ENCODE measurements at regions not wholly inside any gene's neighbourhood (a gene's known extent, or its start where the extent isn't known, plus 50 kb on each side); places are given as distances from the start of the nearest gene placed in this dataset.
A peak's percentile ranks its signal among the peaks of the same experiment; 100 is the strongest.

DNA sequence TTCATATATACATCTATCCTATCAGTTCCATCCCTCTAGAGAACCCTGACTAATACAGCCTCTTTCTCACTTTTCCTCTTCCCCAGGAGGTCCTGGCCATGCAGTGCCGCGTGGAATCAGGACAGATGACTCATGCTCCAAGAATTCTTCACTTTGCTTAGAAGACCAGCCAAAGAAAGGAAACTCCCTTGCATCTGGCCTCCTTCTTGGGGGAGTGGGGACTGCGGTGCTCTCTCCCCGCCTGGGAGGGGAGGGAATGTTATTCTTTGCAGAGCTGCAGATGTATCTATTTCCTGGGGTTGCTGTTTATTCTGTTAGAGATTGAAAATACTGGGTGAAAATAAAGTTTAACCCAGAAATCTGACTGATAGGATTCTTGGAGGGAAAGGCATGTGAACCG is 111.5 kb upstream of the SH3BP4 start:
- ATAC-seq: peak; percentile 85
- Mint-ChIP-seq H3K27me3 (ENCODE audit: low read depth) (no peaks in the 10 kb centered on the region; the same call in 1 of the 2 replicates), H3K36me3 (no peaks in the 10 kb centered on the region), H3K4me1 (peaks cover 22% of the 10 kb centered on the region), H3K4me3 (no peak overlapping the region), H3K9me3 (no peaks in the 10 kb centered on the region), H3K27ac (no peak overlapping the region)
- CTCF ChIA-PET: interaction anchor here (1.0 kb wide), 1 partner anchor 259 kb away, joined by 3 read pairs; no protein-coding TSS in a partner anchor
- TF ChIP-seq SMAD3 (CRISPR knock-in tag; IDR thresholded peaks at IDR 0.05; ENCODE audit: borderline replicate concordance): no peak
- peak; percentile 48; the same call in 1 of the 2 replicates for TF ChIP-seq TEAD1 (CRISPR knock-in tag; IDR thresholded peaks at IDR 0.05)
- POLR2A ChIA-PET: no interaction called here
- peak; percentile 20 for DNase-seq (ENCODE audit: low spot score)

DNA sequence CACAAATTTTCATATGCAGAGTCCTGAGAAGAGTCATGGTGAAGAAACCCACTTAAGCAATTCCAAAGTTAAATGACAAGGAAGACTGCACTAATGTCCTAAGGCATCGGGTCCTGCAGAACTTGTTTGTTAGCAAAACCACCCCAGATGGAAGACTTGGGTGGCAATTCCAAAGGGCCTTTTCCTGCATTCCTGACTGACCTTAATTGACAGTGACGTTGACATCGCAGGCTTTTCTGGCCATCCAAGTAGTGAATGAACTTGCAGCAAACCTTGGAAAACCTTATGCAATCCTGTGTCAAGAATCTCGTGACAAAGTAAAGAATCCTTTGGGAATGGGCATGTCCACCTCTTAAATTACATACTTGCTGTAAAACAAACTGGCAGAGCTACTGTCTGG is 112.5 kb upstream of the SH3BP4 start:
- H3K4me1 Mint-ChIP-seq: peaks cover 22% of the 10 kb centered on the region
- no peak for TF ChIP-seq FOXK1 (CRISPR knock-in tag; IDR thresholded peaks at IDR 0.05)
- TF ChIP-seq, protein P1, sequence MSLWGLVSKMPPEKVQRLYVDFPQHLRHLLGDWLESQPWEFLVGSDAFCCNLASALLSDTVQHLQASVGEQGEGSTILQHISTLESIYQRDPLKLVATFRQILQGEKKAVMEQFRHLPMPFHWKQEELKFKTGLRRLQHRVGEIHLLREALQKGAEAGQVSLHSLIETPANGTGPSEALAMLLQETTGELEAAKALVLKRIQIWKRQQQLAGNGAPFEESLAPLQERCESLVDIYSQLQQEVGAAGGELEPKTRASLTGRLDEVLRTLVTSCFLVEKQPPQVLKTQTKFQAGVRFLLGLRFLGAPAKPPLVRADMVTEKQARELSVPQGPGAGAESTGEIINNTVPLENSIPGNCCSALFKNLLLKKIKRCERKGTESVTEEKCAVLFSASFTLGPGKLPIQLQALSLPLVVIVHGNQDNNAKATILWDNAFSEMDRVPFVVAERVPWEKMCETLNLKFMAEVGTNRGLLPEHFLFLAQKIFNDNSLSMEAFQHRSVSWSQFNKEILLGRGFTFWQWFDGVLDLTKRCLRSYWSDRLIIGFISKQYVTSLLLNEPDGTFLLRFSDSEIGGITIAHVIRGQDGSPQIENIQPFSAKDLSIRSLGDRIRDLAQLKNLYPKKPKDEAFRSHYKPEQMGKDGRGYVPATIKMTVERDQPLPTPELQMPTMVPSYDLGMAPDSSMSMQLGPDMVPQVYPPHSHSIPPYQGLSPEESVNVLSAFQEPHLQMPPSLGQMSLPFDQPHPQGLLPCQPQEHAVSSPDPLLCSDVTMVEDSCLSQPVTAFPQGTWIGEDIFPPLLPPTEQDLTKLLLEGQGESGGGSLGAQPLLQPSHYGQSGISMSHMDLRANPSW (CRISPR knock-in tag; conservative IDR thresholded peaks at IDR 0.05; ENCODE audit: low read depth): no peak
- no peak for TF ChIP-seq GABPB1 (CRISPR knock-in tag; IDR thresholded peaks at IDR 0.05)
- no peak for TF ChIP-seq NFATC4 (CRISPR knock-in tag; IDR thresholded peaks at IDR 0.05)
- TF ChIP-seq ELF4 (CRISPR knock-in tag; IDR thresholded peaks at IDR 0.05; ENCODE audit: low read depth): no peak
- TF ChIP-seq, protein P2, sequence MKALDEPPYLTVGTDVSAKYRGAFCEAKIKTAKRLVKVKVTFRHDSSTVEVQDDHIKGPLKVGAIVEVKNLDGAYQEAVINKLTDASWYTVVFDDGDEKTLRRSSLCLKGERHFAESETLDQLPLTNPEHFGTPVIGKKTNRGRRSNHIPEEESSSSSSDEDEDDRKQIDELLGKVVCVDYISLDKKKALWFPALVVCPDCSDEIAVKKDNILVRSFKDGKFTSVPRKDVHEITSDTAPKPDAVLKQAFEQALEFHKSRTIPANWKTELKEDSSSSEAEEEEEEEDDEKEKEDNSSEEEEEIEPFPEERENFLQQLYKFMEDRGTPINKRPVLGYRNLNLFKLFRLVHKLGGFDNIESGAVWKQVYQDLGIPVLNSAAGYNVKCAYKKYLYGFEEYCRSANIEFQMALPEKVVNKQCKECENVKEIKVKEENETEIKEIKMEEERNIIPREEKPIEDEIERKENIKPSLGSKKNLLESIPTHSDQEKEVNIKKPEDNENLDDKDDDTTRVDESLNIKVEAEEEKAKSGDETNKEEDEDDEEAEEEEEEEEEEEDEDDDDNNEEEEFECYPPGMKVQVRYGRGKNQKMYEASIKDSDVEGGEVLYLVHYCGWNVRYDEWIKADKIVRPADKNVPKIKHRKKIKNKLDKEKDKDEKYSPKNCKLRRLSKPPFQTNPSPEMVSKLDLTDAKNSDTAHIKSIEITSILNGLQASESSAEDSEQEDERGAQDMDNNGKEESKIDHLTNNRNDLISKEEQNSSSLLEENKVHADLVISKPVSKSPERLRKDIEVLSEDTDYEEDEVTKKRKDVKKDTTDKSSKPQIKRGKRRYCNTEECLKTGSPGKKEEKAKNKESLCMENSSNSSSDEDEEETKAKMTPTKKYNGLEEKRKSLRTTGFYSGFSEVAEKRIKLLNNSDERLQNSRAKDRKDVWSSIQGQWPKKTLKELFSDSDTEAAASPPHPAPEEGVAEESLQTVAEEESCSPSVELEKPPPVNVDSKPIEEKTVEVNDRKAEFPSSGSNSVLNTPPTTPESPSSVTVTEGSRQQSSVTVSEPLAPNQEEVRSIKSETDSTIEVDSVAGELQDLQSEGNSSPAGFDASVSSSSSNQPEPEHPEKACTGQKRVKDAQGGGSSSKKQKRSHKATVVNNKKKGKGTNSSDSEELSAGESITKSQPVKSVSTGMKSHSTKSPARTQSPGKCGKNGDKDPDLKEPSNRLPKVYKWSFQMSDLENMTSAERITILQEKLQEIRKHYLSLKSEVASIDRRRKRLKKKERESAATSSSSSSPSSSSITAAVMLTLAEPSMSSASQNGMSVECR (CRISPR knock-in tag; IDR thresholded peaks at IDR 0.05; ENCODE audit: borderline replicate concordance): no peak
- TF ChIP-seq PRRX2 (CRISPR knock-in tag; IDR thresholded peaks at IDR 0.05): no peak
- TF ChIP-seq NR3C1 (CRISPR knock-in tag; conservative IDR thresholded peaks at IDR 0.05; ENCODE audit: low read depth): no peak
- TF ChIP-seq, protein P3, sequence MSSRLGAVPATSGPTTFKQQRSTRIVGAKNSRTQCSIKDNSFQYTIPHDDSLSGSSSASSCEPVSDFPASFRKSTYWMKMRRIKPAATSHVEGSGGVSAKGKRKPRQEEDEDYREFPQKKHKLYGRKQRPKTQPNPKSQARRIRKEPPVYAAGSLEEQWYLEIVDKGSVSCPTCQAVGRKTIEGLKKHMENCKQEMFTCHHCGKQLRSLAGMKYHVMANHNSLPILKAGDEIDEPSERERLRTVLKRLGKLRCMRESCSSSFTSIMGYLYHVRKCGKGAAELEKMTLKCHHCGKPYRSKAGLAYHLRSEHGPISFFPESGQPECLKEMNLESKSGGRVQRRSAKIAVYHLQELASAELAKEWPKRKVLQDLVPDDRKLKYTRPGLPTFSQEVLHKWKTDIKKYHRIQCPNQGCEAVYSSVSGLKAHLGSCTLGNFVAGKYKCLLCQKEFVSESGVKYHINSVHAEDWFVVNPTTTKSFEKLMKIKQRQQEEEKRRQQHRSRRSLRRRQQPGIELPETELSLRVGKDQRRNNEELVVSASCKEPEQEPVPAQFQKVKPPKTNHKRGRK (CRISPR knock-in tag; IDR thresholded peaks at IDR 0.05; ENCODE audit: borderline replicate concordance): no peak
- TF ChIP-seq TCF7 (CRISPR knock-in tag; IDR thresholded peaks at IDR 0.05; ENCODE audit: low read depth): no peak
- TF ChIP-seq, protein P4, sequence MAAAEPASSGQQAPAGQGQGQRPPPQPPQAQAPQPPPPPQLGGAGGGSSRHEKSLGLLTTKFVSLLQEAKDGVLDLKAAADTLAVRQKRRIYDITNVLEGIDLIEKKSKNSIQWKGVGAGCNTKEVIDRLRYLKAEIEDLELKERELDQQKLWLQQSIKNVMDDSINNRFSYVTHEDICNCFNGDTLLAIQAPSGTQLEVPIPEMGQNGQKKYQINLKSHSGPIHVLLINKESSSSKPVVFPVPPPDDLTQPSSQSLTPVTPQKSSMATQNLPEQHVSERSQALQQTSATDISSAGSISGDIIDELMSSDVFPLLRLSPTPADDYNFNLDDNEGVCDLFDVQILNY (CRISPR knock-in tag; IDR thresholded peaks at IDR 0.05): no peak
- TF ChIP-seq ZNF121 (CRISPR knock-in tag; IDR thresholded peaks at IDR 0.05): no peak
- TF ChIP-seq RELA (CRISPR knock-in tag; IDR thresholded peaks at IDR 0.05; ENCODE audit: borderline replicate concordance): no peak
- TF ChIP-seq, protein P5, sequence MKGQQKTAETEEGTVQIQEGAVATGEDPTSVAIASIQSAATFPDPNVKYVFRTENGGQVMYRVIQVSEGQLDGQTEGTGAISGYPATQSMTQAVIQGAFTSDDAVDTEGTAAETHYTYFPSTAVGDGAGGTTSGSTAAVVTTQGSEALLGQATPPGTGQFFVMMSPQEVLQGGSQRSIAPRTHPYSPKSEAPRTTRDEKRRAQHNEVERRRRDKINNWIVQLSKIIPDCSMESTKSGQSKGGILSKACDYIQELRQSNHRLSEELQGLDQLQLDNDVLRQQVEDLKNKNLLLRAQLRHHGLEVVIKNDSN (CRISPR knock-in tag; IDR thresholded peaks at IDR 0.05): no peak
- TF ChIP-seq GRHL2 (CRISPR knock-in tag; IDR thresholded peaks at IDR 0.05; ENCODE audit: insufficient replicate concordance, severe bottlenecking): no peak
- TF ChIP-seq, protein P6, sequence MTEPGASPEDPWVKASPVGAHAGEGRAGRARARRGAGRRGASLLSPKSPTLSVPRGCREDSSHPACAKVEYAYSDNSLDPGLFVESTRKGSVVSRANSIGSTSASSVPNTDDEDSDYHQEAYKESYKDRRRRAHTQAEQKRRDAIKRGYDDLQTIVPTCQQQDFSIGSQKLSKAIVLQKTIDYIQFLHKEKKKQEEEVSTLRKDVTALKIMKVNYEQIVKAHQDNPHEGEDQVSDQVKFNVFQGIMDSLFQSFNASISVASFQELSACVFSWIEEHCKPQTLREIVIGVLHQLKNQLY (CRISPR knock-in tag; IDR thresholded peaks at IDR 0.05): no peak
- no peak for TF ChIP-seq SMAD3 (CRISPR knock-in tag; IDR thresholded peaks at IDR 0.05; ENCODE audit: borderline replicate concordance)
- TF ChIP-seq CBFB (CRISPR knock-in tag; IDR thresholded peaks at IDR 0.05; ENCODE audit: low read depth): no peak
- DNase-seq (ENCODE audit: low spot score) (no peak), ATAC-seq (no peak)
- POLR2A ChIA-PET: no interaction called here
- H3K27me3 Mint-ChIP-seq (ENCODE audit: low read depth): no peaks in the 10 kb centered on the region; the same call in 1 of the 2 replicates
- H3K4me3 Mint-ChIP-seq: no peak overlapping the region
- H3K36me3 Mint-ChIP-seq: no peaks in the 10 kb centered on the region
- CTCF ChIA-PET: no interaction called here
- H3K27ac Mint-ChIP-seq: no peak overlapping the region
- no peaks in the 10 kb centered on the region for H3K9me3 Mint-ChIP-seq

Data from WTC11 (cell line).